ENCODE measurements at regions not wholly inside any gene's neighbourhood (a gene's known extent, or its start where the extent isn't known, plus 50 kb on each side); places are given as distances from the start of the nearest gene placed in this dataset.

- POLR2A ChIA-PET: no interaction called here
- CTCF ChIA-PET: interaction anchor here (0.6 kb wide), 1 partner anchor 1593 kb away, joined by 3 read pairs; no protein-coding TSS in a partner anchor
- intact Hi-C loops (cut with micrococcal nuclease; ENCODE audit: unreplicated experiment): no loop called here
- Mint-ChIP-seq H3K9me3 (ENCODE audit: unreplicated experiment) (no peaks in the 10 kb centered on the region), H3K4me3 (ENCODE audit: unreplicated experiment) (no peak overlapping the region), H3K27ac (ENCODE audit: unreplicated experiment) (no peak overlapping the region), H3K27me3 (ENCODE audit: insufficient read depth, unreplicated experiment) (peaks cover 2% of the 10 kb centered on the region), H3K4me1 (ENCODE audit: low read depth, unreplicated experiment) (no peaks in the 10 kb centered on the region), H3K36me3 (ENCODE audit: insufficient read depth, unreplicated experiment) (no peaks in the 10 kb centered on the region)
- no TSS peak for BruUV-seq (replicated peaks)
- Histone ChIP-seq H3K9me3 (no peaks in the 10 kb centered on the region), H3K4me3 (ENCODE audit: low read depth, low read length) (no peak overlapping the region), H3K27me3 (replicated peaks; ENCODE audit: control insufficient read depth, insufficient read depth, low read length) (no peaks in the 10 kb centered on the region), H3K36me3 (ENCODE audit: control insufficient read depth, insufficient read depth, low read length) (no peaks in the 10 kb centered on the region), H3K4me1 (no peaks in the 10 kb centered on the region)
- DNase-seq: no peak
- TF ChIP-seq CTCF (IDR thresholded peaks at IDR 0.05; ENCODE audit: insufficient read depth in 1 of 2, low read depth in 1 of 2, low read length in 1 of 2, severe bottlenecking in 1 of 2, unreplicated experiment in 1 of 2): no peak
Observed at GRCh38 chr4:12170308-12170707, 741.6 kb upstream of the HS3ST1 start.

- Mint-ChIP-seq H3K9me3 (ENCODE audit: unreplicated experiment) (no peaks in the 10 kb centered on the region), H3K27me3 (ENCODE audit: insufficient read depth, unreplicated experiment) (no peaks in the 10 kb centered on the region), H3K27ac (ENCODE audit: unreplicated experiment) (no peak overlapping the region), H3K4me3 (ENCODE audit: unreplicated experiment) (no peak overlapping the region), H3K36me3 (ENCODE audit: insufficient read depth, unreplicated experiment) (no peaks in the 10 kb centered on the region), H3K4me1 (ENCODE audit: low read depth, unreplicated experiment) (no peaks in the 10 kb centered on the region)
- no peak overlapping the region for H3K4me3 ChIP-seq (ENCODE audit: low read depth, low read length)
- H3K4me1 ChIP-seq: no peaks in the 10 kb centered on the region
- CTCF ChIA-PET: no interaction called here
- no peaks in the 10 kb centered on the region for H3K27me3 ChIP-seq (replicated peaks; ENCODE audit: control insufficient read depth, insufficient read depth, low read length)
- intact Hi-C loops (cut with micrococcal nuclease; ENCODE audit: unreplicated experiment): no loop called here
- no peak for DNase-seq
- H3K36me3 ChIP-seq (ENCODE audit: control insufficient read depth, insufficient read depth, low read length): no peaks in the 10 kb centered on the region
- no TSS peak for BruUV-seq (replicated peaks)
- no peaks in the 10 kb centered on the region for H3K9me3 ChIP-seq
- TF ChIP-seq CTCF (IDR thresholded peaks at IDR 0.05; ENCODE audit: insufficient read depth in 1 of 2, low read depth in 1 of 2, low read length in 1 of 2, severe bottlenecking in 1 of 2, unreplicated experiment in 1 of 2): no peak
- POLR2A ChIA-PET: no interaction called here
Observed at GRCh38 chr4:12165616-12166015, 736.9 kb upstream of the HS3ST1 start.

GRCh38 chr4:12146339-12146738 lies 717.6 kb upstream of the HS3ST1 start:
- CTCF ChIA-PET: no interaction called here
- POLR2A ChIA-PET: no interaction called here
- H3K4me1 ChIP-seq: no peaks in the 10 kb centered on the region
- no peaks in the 10 kb centered on the region for H3K27me3 ChIP-seq (replicated peaks; ENCODE audit: control insufficient read depth, insufficient read depth, low read length)
- H3K9me3 Mint-ChIP-seq (ENCODE audit: unreplicated experiment): no peaks in the 10 kb centered on the region
- H3K27me3 Mint-ChIP-seq (ENCODE audit: insufficient read depth, unreplicated experiment): peaks cover 5% of the 10 kb centered on the region
- BruUV-seq (replicated peaks): no TSS peak
- DNase-seq: no peak
- no peaks in the 10 kb centered on the region for H3K36me3 Mint-ChIP-seq (ENCODE audit: insufficient read depth, unreplicated experiment)
- no peak for TF ChIP-seq CTCF (IDR thresholded peaks at IDR 0.05; ENCODE audit: insufficient read depth in 1 of 2, low read depth in 1 of 2, low read length in 1 of 2, severe bottlenecking in 1 of 2, unreplicated experiment in 1 of 2)
- H3K27ac Mint-ChIP-seq (ENCODE audit: unreplicated experiment): no peak overlapping the region
- H3K9me3 ChIP-seq: no peaks in the 10 kb centered on the region
- no peaks in the 10 kb centered on the region for H3K4me1 Mint-ChIP-seq (ENCODE audit: low read depth, unreplicated experiment)
- H3K36me3 ChIP-seq (ENCODE audit: control insufficient read depth, insufficient read depth, low read length): no peaks in the 10 kb centered on the region
- H3K4me3 ChIP-seq (ENCODE audit: low read depth, low read length): no peak overlapping the region
- H3K4me3 Mint-ChIP-seq (ENCODE audit: unreplicated experiment): no peak overlapping the region
- intact Hi-C loops (cut with micrococcal nuclease; ENCODE audit: unreplicated experiment): no loop called here

Data from Caco-2 (cell line).